ENCODE measurements at regions not wholly inside any gene's neighbourhood (a gene's known extent, or its start where the extent isn't known, plus 50 kb on each side); places are given as distances from the start of the nearest gene placed in this dataset.

GRCh38 chr17:14510136-14510535 lies 209.3 kb downstream of the HS3ST3B1 start:
- no peak for DNase-seq (ENCODE audit: low read depth in 2 of 3, low spot score in 2 of 3)

DNA sequence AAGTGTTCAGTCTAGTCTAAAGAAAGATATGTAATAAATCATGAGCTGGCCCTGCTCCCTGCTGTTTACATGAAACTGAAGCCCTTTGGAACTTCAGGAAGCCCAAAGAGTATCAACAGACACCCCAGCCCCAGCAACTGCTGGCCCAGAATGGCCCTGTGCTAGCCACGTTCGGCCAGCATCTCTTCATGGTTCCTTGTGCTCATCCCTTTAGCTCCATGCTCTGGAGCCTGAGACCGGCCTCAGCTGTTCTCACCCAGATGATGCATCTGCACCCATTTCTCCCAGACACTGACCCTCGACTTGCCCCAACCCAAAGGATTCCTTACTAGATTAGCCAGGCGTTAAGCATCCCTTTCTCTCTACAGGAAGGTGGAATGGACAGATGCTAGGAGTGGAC lies 207.3 kb downstream of the HS3ST3B1 start:
- no peak for DNase-seq (ENCODE audit: low read depth in 2 of 3, low spot score in 2 of 3)

DNA sequence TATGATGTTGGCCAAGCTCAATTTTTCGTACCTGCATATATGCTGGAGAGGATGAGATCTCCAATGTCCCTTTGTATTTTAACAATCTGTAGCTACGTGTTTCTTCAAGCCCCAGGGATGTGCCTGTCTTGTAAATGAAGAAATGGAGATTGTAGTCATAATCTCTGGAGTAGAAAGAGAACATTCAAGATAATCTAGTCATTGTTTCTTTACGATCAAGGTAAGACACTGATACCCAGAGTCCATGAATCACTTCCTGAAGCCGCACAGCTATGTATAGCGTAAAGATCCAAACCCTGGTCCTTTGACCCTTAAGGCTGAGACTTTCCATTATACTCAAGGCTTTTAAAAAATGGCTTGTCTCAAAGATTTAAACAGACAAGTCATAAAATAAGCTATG lies 205.5 kb downstream of the HS3ST3B1 start:
- DNase-seq (ENCODE audit: low read depth in 2 of 3, low spot score in 2 of 3): no peak

GRCh38 chr17:14505606-14506005 lies 204.7 kb downstream of the HS3ST3B1 start:
- no peak for DNase-seq (ENCODE audit: low read depth in 2 of 3, low spot score in 2 of 3)

GRCh38 chr17:14499976-14500375 lies 199.1 kb downstream of the HS3ST3B1 start:
- no peak for DNase-seq (ENCODE audit: low read depth in 2 of 3, low spot score in 2 of 3)

DNA sequence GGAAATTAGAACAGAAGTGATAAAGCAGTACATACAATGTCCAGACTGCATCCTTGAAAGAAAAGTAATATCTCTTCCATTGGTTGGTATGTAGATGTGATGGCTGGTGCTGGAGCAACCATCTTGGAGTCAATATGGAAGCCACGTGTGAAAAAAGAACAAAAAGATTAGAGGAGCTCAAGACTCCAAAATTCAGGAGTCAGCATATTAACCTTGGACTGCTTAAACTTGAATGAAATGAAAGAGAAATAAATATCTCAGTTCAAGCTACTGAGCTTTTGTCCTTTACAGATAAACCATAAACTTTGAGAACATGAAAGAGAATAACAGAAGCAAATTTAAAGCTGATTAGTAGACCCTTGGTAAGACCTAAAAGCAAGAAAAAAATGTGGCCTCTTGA lies 197.9 kb downstream of the HS3ST3B1 start:
- no peak for DNase-seq (ENCODE audit: low read depth in 2 of 3, low spot score in 2 of 3)

GRCh38 chr17:14494161-14494560 lies 193.3 kb downstream of the HS3ST3B1 start:
- no peak for DNase-seq (ENCODE audit: low read depth in 2 of 3, low spot score in 2 of 3)

GRCh38 chr17:14489986-14490385 lies 189.1 kb downstream of the HS3ST3B1 start:
- DNase-seq (ENCODE audit: low read depth in 2 of 3, low spot score in 2 of 3): no peak

DNA sequence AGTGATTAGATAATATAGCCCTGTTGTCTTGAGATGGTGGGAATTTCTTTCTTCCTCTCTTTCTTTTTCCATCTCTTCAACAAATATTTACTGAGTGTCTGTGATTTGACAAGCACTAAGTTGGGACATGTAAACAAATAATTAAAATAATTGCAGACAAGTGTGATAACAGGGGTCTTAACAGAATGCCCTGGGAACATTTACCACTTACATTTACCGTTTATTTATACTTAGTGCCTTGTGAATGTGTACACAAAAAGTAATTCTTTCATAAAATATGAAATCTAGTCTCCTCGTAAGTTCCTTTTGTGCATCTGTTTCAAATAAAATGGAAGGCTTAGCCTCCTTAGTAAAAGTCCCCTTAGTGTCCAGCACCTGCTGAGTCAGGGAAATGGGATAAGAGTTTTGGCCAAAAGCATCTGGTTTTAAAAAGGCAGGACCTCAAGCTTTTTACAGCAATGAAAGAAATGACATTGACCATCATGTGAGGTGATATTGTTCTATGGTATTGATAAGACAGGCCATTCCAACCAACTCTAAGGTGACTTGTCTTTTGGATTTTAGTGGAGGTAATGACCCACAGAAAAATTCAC lies 188.2 kb downstream of the HS3ST3B1 start:
- no peak for DNase-seq (ENCODE audit: low read depth in 2 of 3, low spot score in 2 of 3)

GRCh38 chr17:14487068-14487467 lies 186.2 kb downstream of the HS3ST3B1 start:
- DNase-seq (ENCODE audit: low read depth in 2 of 3, low spot score in 2 of 3): no peak

DNA sequence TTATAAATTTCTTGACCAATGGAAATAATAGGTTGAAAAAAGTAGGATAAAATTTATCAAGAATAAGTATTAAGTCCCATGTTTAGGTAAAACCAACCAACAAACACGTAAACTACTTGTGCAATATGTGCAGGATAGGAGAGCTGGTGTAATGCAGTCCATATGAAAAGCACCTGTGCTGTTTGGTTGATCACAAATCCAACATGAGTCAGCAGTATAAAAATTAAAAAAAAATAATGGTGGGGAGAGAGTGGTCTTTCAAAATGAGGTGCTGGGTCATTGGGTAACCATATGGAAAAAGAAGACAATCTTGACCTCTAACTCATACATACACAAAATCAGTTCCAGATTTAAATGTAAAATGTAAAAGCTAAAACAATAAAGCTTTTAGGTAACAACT lies 181.8 kb downstream of the HS3ST3B1 start:
- no peak for DNase-seq (ENCODE audit: low read depth in 2 of 3, low spot score in 2 of 3)

DNA sequence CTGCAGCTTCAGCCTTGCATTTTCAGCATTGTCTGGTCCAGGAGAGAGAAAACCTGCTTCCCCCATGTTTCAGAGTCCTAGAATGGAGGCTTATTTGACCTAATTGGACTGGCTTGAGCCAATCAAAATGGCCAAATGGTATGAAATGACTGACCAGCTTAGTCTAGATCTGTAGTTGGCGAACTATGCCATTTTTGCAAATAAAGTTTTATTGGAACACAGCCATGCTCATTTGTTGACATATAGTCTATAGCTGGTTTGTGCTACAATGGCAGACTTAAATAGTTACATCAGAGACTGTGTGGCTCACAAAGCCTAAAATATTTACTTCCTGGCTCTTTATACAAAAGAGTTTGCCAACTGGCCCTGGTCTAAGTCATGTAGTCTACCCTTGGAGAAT lies 180.8 kb downstream of the HS3ST3B1 start:
- DNase-seq (ENCODE audit: low read depth in 2 of 3, low spot score in 2 of 3): no peak

DNA sequence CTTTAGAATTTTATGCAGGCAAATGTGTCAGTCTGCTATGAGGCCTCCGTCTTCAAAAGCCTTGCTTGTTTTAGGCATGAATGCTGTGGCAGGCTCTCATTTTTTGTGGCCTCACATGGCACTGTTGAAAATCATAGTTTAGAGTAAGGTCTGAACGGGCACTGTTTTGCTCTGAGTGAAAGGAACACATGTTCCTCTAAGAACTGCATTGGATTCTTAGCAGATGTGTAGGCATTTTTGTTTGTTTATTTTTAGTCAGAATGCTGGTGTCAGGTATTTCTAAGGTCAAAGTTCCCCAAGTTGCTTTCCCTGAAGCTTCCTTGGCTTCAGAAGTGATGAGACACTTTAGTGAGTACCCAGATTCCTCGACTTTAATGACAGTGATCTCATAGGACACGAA lies 173.7 kb downstream of the HS3ST3B1 start:
- DNase-seq (ENCODE audit: low read depth in 2 of 3, low spot score in 2 of 3): no peak

DNA sequence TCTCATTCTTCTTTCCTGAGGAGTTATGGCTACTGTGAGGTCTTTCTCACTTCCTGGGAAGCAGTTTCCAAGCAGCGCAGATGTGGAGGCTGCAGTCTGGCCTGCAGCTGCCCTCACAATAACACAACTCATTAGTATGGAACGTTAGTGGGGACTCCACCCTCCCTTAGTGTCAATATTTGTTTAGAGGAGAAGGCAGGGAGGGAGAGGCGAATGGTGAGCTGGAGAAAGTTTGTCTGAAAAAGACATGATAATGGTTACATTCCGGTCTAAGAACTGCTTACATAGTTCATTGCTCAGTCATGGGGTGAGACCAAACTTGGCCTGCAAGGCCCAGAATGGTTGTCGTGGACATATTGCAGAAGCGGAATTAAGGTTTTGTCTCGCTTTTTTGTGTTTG lies 170.2 kb downstream of the HS3ST3B1 start:
- DNase-seq (ENCODE audit: low read depth in 2 of 3, low spot score in 2 of 3): no peak

DNA sequence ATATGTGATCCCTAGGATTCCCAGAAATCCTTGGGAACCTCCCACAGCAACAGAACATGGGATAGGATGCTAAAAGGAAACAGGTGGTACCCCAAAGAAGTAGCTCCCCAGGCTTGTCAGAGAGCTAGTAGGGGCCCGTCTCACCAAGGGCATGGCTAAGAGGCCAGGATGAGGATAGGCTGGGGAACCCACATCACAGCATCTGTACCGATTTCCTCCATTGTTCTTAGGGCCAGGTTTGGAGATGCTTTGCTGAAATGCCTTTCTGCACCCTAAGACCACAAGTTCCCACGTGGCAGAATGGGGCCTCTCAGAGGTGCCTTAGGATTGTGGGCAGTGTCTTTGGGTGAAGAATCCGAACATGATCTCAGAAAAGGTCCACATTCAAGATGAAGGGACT lies 169.5 kb downstream of the HS3ST3B1 start:
- DNase-seq (ENCODE audit: low read depth in 2 of 3, low spot score in 2 of 3): no peak

GRCh38 chr17:14469971-14470370 lies 169.1 kb downstream of the HS3ST3B1 start:
- DNase-seq (ENCODE audit: low read depth in 2 of 3, low spot score in 2 of 3): no peak

- no peak for DNase-seq (ENCODE audit: low read depth in 2 of 3, low spot score in 2 of 3)
These were observed 168.0 kb downstream of the HS3ST3B1 start for GRCh38 chr17:14468858-14469257.

DNA sequence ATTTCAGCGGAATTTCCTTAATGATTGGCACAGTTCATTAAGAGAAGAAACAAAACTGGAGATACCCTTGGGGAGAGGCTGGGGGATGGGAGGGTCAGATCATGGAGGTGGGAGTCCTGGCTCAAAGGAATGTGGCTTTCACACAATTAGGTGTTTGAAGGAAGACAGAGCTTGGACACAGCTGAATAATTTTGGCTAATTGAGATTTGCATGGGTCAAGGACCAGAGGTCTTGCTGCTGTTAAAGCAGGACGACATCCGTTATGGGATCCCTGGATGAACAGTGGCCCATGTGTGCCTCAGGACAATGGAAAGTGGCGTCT lies 160.3 kb downstream of the HS3ST3B1 start:
- DNase-seq (ENCODE audit: low read depth in 2 of 3, low spot score in 2 of 3): no peak

- no peak for DNase-seq (ENCODE audit: low read depth in 2 of 3, low spot score in 2 of 3)
These were observed 159.8 kb downstream of the HS3ST3B1 start for GRCh38 chr17:14460516-14461226.

GRCh38 chr17:14459955-14460354 lies 159.1 kb downstream of the HS3ST3B1 start:
- no peak for DNase-seq (ENCODE audit: low read depth in 2 of 3, low spot score in 2 of 3)

DNA sequence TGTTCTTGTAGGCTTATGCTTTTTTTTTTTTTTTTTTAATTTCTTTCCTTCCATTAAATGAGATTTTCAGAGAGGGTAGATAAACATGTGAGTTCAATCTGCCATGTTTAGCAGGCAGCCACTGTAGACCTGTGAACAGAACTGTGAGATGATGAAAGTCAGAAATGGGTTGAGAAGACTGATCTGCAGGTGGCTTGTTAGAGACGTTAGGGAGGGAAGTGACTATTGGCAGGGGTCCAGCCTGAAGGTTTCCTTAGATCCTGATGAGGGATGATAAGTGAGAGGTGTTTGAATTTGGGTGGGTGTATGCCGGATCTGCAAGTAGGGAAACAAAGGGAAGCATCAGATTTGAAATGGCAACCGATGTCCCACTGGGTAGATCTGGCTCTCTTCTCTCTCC lies 157.8 kb downstream of the HS3ST3B1 start:
- DNase-seq (ENCODE audit: low read depth in 2 of 3, low spot score in 2 of 3): peak in 2 of 3 donors; percentile 4 to 31

- no peak for DNase-seq (ENCODE audit: low read depth in 2 of 3, low spot score in 2 of 3)
These were observed 153.9 kb downstream of the HS3ST3B1 start for GRCh38 chr17:14454746-14455145.

DNA sequence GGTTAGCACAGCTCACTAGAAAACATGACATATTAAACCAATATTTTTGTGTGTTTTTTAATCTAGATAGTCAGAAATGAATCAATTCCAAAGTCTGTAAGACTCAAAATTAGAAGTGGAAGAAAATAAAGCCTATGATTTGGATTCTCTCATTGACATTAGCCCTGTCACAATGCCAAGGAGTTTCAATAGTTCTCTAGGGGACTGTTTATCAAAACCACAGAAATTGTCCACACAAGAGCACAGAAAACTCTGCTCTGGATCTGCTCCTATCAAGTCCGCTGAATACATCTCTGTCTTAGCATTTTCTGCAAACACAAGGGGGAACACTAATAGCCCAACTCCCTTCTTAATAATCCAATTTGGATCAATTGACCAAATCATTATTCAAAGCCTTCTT lies 152.0 kb downstream of the HS3ST3B1 start:
- DNase-seq (ENCODE audit: low read depth in 2 of 3, low spot score in 2 of 3): no peak

All from hematopoietic multipotent progenitor cell (in vitro differentiated cells).